ENCODE measurements at regions not wholly inside any gene's neighbourhood (a gene's known extent, or its start where the extent isn't known, plus 50 kb on each side); places are given as distances from the start of the nearest gene placed in this dataset.

DNA sequence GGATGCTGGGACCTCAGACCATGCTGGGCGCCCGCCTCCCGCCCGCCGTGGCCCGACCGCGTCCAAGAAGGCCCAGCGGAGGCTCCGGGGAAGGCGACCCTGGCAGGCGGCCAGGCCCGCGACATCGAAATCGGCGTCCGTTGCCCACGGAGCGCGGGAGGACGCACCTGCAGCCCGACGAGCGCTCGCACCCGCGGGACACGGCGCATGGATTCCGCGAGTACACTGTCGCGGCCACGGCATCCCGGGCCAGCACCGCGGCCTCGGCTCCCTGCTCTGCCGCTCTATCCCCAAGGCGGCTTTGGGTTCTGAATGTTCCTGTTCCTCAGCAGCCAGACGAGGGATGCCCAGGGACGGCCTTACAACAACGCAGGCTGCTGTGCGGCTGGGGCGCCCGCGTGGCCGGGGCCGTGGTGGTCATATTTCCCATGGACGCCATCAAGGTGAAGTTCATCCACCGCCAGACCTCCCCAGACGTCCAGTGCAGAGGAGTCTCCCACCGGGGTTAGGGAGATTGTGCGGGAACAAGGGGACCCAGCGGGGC lies 67.5 kb upstream of the ZNF722 start:
- TF ChIP-seq EZH2 (IDR thresholded peaks at IDR 0.05; ENCODE audit: low read length): no peak
- TF ChIP-seq, protein P1, sequence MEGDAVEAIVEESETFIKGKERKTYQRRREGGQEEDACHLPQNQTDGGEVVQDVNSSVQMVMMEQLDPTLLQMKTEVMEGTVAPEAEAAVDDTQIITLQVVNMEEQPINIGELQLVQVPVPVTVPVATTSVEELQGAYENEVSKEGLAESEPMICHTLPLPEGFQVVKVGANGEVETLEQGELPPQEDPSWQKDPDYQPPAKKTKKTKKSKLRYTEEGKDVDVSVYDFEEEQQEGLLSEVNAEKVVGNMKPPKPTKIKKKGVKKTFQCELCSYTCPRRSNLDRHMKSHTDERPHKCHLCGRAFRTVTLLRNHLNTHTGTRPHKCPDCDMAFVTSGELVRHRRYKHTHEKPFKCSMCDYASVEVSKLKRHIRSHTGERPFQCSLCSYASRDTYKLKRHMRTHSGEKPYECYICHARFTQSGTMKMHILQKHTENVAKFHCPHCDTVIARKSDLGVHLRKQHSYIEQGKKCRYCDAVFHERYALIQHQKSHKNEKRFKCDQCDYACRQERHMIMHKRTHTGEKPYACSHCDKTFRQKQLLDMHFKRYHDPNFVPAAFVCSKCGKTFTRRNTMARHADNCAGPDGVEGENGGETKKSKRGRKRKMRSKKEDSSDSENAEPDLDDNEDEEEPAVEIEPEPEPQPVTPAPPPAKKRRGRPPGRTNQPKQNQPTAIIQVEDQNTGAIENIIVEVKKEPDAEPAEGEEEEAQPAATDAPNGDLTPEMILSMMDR (optimal IDR thresholded peaks at IDR 0.05 in 1 of 3, IDR thresholded peaks at IDR 0.05 in 1 of 3, conservative IDR thresholded peaks at IDR 0.05 in 1 of 3; ENCODE audit: extremely low read depth in 1 of 3, insufficient read depth in 2 of 3, low read length in 3 of 3): no peak
- Histone ChIP-seq H3K79me2 (ENCODE audit: control insufficient read depth, insufficient read depth, low read length) (no peaks in the 10 kb centered on the region), H3K4me1 (ENCODE audit: control insufficient read depth, extremely low read depth, insufficient read depth, low read length) (no peaks in the 10 kb centered on the region), H3K9ac (ENCODE audit: control insufficient read depth, extremely low read depth, insufficient read depth, low read length) (no peak overlapping the region), H2AFZ (ENCODE audit: control insufficient read depth, low read length) (no peak overlapping the region), H3K36me3 (ENCODE audit: control insufficient read depth in 2 of 2, extremely low read depth in 1 of 2, insufficient read depth in 2 of 2, low read length in 2 of 2) (no peaks in the 10 kb centered on the region), H3K4me2 (ENCODE audit: control insufficient read depth, extremely low read depth, insufficient read depth, low read depth, low read length) (no peak overlapping the region), H3K4me3 (ENCODE audit: control insufficient read depth in 2 of 3, extremely low read depth in 1 of 3, insufficient read depth in 2 of 3, low read depth in 1 of 3, low read length in 3 of 3) (no peak overlapping the region), H3K9me1 (ENCODE audit: control insufficient read depth, extremely low read depth, insufficient read depth, low read length) (no peaks in the 10 kb centered on the region), H3K27me3 (ENCODE audit: control insufficient read depth, extremely low read depth, insufficient read depth, low read length) (no peaks in the 10 kb centered on the region), H3K9me3 (ENCODE audit: control insufficient read depth, low read depth, low read length) (peaks cover 5% of the 10 kb centered on the region), H3K27ac (ENCODE audit: control insufficient read depth, insufficient read depth, low read length) (no peak overlapping the region), H4K20me1 (ENCODE audit: control insufficient read depth, extremely low read depth, insufficient read depth, low read length) (no peaks in the 10 kb centered on the region)
- DNase-seq (ENCODE audit: low read depth, low spot score) (no peak), FAIRE-seq (no peak)
- dilution Hi-C loops (cut with MboI; ENCODE audit: extremely low pct_ligation_motif_present, low sequenced_read_pairs): no loop called here

DNA sequence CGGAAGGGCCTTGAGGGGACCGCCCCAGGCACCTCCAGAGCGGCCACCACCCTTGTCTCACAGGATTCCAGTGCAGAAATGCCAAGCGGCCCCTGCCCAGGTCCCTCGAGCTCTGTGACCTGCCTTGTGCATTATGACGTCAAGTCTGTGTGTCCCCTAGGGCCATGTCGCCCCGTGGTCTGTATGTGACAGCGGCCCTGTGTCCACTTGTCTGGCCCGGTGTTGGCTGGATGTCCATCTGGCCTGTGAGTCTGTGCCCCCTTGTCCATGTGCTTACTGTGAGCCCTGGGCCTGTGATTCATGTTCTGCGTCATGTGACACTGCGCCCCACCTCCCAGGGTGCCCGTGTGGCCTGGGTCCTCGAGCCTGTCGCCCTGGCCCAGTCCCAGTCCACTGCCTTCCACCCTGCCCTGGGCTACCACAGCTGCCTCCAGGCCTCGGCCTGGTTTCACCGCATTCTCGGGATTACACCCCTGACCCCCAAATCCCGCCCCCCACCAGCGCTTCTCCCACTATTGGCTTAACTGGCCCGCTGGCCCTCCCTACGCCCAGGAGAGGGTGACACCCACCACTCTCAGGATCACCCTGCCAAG lies 66.6 kb upstream of the ZNF722 start:
- no peaks in the 10 kb centered on the region for H3K79me2 ChIP-seq (ENCODE audit: control insufficient read depth, insufficient read depth, low read length)
- FAIRE-seq: no peak
- no peaks in the 10 kb centered on the region for H3K36me3 ChIP-seq (ENCODE audit: control insufficient read depth in 2 of 2, extremely low read depth in 1 of 2, insufficient read depth in 2 of 2, low read length in 2 of 2)
- H3K9me1 ChIP-seq (ENCODE audit: control insufficient read depth, extremely low read depth, insufficient read depth, low read length): no peaks in the 10 kb centered on the region
- no peak overlapping the region for H3K4me3 ChIP-seq (ENCODE audit: control insufficient read depth in 2 of 3, extremely low read depth in 1 of 3, insufficient read depth in 2 of 3, low read depth in 1 of 3, low read length in 3 of 3)
- H3K27ac ChIP-seq (ENCODE audit: control insufficient read depth, insufficient read depth, low read length): no peak overlapping the region
- no peak overlapping the region for H3K4me2 ChIP-seq (ENCODE audit: control insufficient read depth, extremely low read depth, insufficient read depth, low read depth, low read length)
- H4K20me1 ChIP-seq (ENCODE audit: control insufficient read depth, extremely low read depth, insufficient read depth, low read length): no peaks in the 10 kb centered on the region
- H2AFZ ChIP-seq (ENCODE audit: control insufficient read depth, low read length): no peak overlapping the region
- H3K9me3 ChIP-seq (ENCODE audit: control insufficient read depth, low read depth, low read length): peaks cover 2% of the 10 kb centered on the region
- H3K9ac ChIP-seq (ENCODE audit: control insufficient read depth, extremely low read depth, insufficient read depth, low read length): no peak overlapping the region
- dilution Hi-C loops (cut with MboI; ENCODE audit: extremely low pct_ligation_motif_present, low sequenced_read_pairs): no loop called here
- H3K4me1 ChIP-seq (ENCODE audit: control insufficient read depth, extremely low read depth, insufficient read depth, low read length): no peaks in the 10 kb centered on the region
- no peak for DNase-seq (ENCODE audit: low read depth, low spot score)
- TF ChIP-seq, protein P1 (optimal IDR thresholded peaks at IDR 0.05 in 1 of 3, IDR thresholded peaks at IDR 0.05 in 1 of 3, conservative IDR thresholded peaks at IDR 0.05 in 1 of 3; ENCODE audit: extremely low read depth in 1 of 3, insufficient read depth in 2 of 3, low read length in 3 of 3): no peak
- TF ChIP-seq EZH2 (IDR thresholded peaks at IDR 0.05; ENCODE audit: low read length): no peak
- H3K27me3 ChIP-seq (ENCODE audit: control insufficient read depth, extremely low read depth, insufficient read depth, low read length): no peaks in the 10 kb centered on the region

Data from keratinocyte (primary cell).